ENCODE measurements at regions not wholly inside any gene's neighbourhood (a gene's known extent, or its start where the extent isn't known, plus 50 kb on each side); places are given as distances from the start of the nearest gene placed in this dataset.

- no peak overlapping the region for H2AFZ ChIP-seq (ENCODE audit: low read depth, low read length)
- H3K9ac ChIP-seq (replicated peaks; ENCODE audit: extremely low read depth, insufficient read depth, low read length) = no peak overlapping the region
- H3K27ac ChIP-seq (ENCODE audit: insufficient read depth, low read depth, low read length) = no peak overlapping the region
- no peaks in the 10 kb centered on the region for H4K20me1 ChIP-seq (replicated peaks; ENCODE audit: control insufficient read depth, extremely low read depth, insufficient read depth, low read length)
- no peaks in the 10 kb centered on the region for H3K9me3 ChIP-seq (replicated peaks; ENCODE audit: control insufficient read depth, insufficient read depth, low read length)
- no peaks in the 10 kb centered on the region for H3K9me1 ChIP-seq (replicated peaks; ENCODE audit: control insufficient read depth, extremely low read depth, insufficient read depth, low read length)
- H3K36me3 ChIP-seq (ENCODE audit: control insufficient read depth in 2 of 2, extremely low read depth in 1 of 2, insufficient read depth in 2 of 2, low read length in 2 of 2) = no peaks in the 10 kb centered on the region
- no peak for DNase-seq (ENCODE audit: low read depth, low spot score)
- intact Hi-C loops (cut with micrococcal nuclease) (no loop called here), dilution Hi-C loops (cut with MboI; ENCODE audit: extremely low pct_ligation_motif_present, low sequenced_read_pairs) (no loop called here)
- ChIA-PET CTCF (no interaction called here), POLR2A (no interaction called here)
- no peak overlapping the region for H3K4me2 ChIP-seq (ENCODE audit: insufficient read depth, low read length)
- no peaks in the 10 kb centered on the region for H3K4me1 ChIP-seq (ENCODE audit: control insufficient read depth, extremely low read depth, insufficient read depth, low read length)
- no TSS peak for BruUV-seq (replicated peaks)
- no peaks in the 10 kb centered on the region for H3K27me3 ChIP-seq (ENCODE audit: control insufficient read depth in 2 of 2, insufficient read depth in 2 of 2, low read length in 2 of 2)
- no peak for TF ChIP-seq CTCF (IDR thresholded peaks at IDR 0.05; ENCODE audit: extremely low read depth in 1 of 2, insufficient read depth in 1 of 2, low read depth in 1 of 2, low read length in 2 of 2)
- no peak for TF ChIP-seq GATA2 (IDR thresholded peaks at IDR 0.05; ENCODE audit: insufficient read depth, insufficient read length, low read depth, low read length)
- no peak for TF ChIP-seq POLR2A (IDR thresholded peaks at IDR 0.05; ENCODE audit: low read depth, low read length)
- TF ChIP-seq MYC (IDR thresholded peaks at IDR 0.05; ENCODE audit: low read depth, low read length) = no peak
- no peak for TF ChIP-seq POLR2AphosphoS5 (IDR thresholded peaks at IDR 0.05; ENCODE audit: insufficient read depth, low read depth, low read length)
- no peak for TF ChIP-seq FOS (IDR thresholded peaks at IDR 0.05; ENCODE audit: borderline replicate concordance, insufficient read depth, low read length)
- no peak for TF ChIP-seq MAX (IDR thresholded peaks at IDR 0.05; ENCODE audit: insufficient read depth, insufficient read length)
- TF ChIP-seq EZH2 (IDR thresholded peaks at IDR 0.05; ENCODE audit: borderline replicate concordance, low read depth, low read length, severe bottlenecking) = no peak
- TF ChIP-seq JUN (IDR thresholded peaks at IDR 0.05; ENCODE audit: borderline replicate concordance, insufficient read depth, insufficient read length, low read depth) = no peak
- no peak overlapping the region for H3K4me3 ChIP-seq (replicated peaks in 1 of 3; ENCODE audit: insufficient read depth in 1 of 3, low read depth in 1 of 3, low read length in 3 of 3)
- H3K79me2 ChIP-seq (ENCODE audit: control insufficient read depth, insufficient read depth, low read length) = no peaks in the 10 kb centered on the region
- no peak for FAIRE-seq
These were observed 553.2 kb downstream of the RFC3 start for GRCh38 chr13:34371108-34371507.
